HG03442 (cell line): ENCODE measurements at regions not wholly inside any gene's neighbourhood (a gene's known extent, or its start where the extent isn't known, plus 50 kb on each side); places are given as distances from the start of the nearest gene placed in this dataset.
A peak's percentile ranks its signal among the peaks of the same experiment; 100 is the strongest.
"Not testable (repeated sequence)": the region's sequence is repeated elsewhere in the genome, so short reads cannot be mapped to it uniquely, and the experiment has no call there.

ENCODE experiments used
- ATAC-seq: cut with Tn5 transposase; IDR thresholded peaks from one replicate; pipeline ENCODE4 v1.9.1; 2021; ENCODE audit warnings: mild to moderate bottlenecking, moderate library complexity; ENCODE audit not compliant: unreplicated experiment

- ATAC-seq: peak; percentile 83
These were observed 227.6 kb upstream of the POU1F1 start for GRCh38 chr3:87503900-87504498.

- no peak for ATAC-seq
These were observed 224.7 kb upstream of the POU1F1 start for GRCh38 chr3:87501076-87501475.

DNA sequence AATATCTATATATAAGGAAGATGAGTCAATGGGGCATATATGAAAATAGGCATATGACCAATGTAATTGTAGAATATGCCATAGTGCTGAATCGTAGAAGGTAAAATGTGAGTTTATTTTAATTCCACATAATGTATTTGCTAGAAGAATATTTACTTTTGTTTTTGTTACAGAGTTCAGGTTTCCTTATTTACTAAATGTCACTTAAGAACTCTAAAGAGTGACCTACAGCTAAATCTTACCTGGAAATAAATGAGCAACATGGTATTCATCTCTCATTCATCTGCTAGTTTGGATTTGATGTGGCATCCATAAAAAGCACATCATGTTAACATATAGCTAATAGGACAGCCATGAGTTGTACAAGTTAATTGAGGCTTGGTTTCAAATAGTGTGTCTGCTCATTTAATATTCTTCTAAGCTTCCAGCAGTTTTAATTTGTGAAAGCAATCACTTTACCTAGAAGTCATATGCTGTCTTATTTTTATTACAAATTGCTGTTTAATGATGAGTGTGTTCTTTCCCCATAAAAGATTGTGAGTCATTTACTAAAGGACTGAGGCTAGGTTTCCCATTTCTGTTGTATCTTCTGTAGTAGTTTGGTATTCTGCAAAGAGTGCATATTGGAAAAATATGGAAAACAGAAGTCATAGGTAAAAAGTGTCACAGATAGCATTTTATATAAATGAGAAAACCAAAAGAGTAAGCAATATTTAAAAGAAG lies 222.1 kb upstream of the POU1F1 start:
- no peak for ATAC-seq

- ATAC-seq: no peak
These were observed 219.6 kb upstream of the POU1F1 start for GRCh38 chr3:87495938-87496337.

- ATAC-seq: no peak
These were observed 217.9 kb upstream of the POU1F1 start for GRCh38 chr3:87494264-87494663.

- ATAC-seq: no peak
These were observed 215.5 kb upstream of the POU1F1 start for GRCh38 chr3:87491843-87492242.

DNA sequence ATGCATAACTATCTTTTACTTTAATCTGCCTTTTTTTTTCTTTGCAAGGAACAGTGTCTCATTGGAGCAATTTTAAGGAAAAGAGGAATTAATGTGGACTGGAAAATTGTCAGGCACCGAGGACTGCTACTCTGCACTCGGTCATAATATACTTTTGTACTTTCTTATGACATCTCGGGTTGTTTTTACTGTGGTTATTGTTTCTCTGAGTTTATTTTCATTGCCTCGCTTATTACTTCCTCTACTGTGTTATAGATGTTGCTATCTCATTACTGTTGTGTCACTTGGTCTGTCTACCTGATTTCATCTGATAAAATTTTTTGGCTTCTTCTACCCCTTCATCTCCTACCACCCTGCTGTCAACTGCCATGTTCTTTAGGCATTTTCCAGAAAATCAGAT lies 213.5 kb upstream of the POU1F1 start:
- no peak for ATAC-seq

DNA sequence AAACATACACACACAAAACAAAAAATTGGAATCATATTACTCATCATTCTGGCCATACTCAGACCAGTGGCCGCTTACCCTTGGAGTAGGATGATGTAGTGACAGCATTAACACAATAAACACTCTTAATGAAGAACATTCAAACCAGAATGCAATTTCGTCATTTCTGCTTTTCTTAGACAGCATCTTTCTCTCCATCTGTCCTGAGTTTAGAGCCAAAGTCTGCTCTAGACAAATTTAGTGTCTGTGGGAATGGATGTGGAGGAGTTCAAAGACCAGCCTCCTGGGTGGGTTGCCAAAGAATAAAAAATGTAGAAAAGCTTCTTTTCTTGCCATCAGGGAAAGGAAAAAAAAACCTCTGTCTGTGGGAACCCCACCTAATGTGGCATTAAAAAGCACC lies 212.4 kb upstream of the POU1F1 start:
- ATAC-seq: no peak

- ATAC-seq: not testable (repeated sequence)
These were observed 210.3 kb upstream of the POU1F1 start for GRCh38 chr3:87486635-87487034.

- no peak for ATAC-seq
These were observed 209.7 kb upstream of the POU1F1 start for GRCh38 chr3:87486115-87486514.

GRCh38 chr3:87478716-87479115 lies 202.3 kb upstream of the POU1F1 start:
- ATAC-seq: no peak

GRCh38 chr3:87473944-87474343 lies 197.6 kb upstream of the POU1F1 start:
- ATAC-seq: no peak

GRCh38 chr3:87468938-87469337 lies 192.6 kb upstream of the POU1F1 start:
- ATAC-seq: no peak

GRCh38 chr3:87468235-87468634 lies 191.9 kb upstream of the POU1F1 start:
- no peak for ATAC-seq

GRCh38 chr3:87462228-87462627 lies 185.8 kb upstream of the POU1F1 start:
- ATAC-seq: no peak

DNA sequence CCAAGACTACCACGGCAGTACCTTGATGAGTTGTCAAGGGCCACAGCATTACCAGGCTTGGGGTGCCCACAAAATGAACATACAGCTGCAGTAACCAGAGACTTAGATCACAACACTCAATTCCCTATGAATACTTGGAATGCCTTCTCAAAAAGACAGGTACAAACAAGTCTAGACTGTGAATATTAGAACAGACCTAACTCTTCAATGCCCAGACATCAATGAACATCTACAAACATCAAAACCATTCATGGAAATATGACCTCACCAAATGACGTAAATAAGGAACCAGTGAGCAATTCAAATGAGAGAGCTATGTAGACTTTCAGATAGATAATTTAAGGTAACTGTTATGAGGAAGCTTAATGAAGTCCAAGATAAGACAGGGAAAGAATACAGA lies 185.1 kb upstream of the POU1F1 start:
- no peak for ATAC-seq

GRCh38 chr3:87461036-87461435 lies 184.7 kb upstream of the POU1F1 start:
- no peak for ATAC-seq

DNA sequence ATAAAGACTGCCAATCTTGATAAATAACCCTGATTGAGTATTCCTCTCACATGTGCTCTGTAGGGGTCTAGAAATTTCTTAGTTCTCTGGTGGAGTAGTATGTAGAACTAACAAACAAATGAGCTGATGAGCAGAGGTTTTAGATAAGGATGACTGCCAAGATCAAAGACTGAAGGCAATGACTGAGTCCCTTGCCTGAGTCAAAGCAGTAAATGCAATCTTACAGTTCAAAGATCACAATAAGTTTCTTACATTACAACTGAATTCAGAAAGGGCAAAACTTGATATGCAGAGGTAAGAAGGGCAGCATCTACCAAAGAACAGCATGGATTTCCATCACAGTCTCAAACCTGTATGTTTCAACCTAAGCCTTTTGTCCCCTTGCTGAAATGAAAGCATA lies 172.2 kb upstream of the POU1F1 start:
- no peak for ATAC-seq

GRCh38 chr3:87446849-87447387 lies 170.5 kb upstream of the POU1F1 start:
- ATAC-seq: no peak

DNA sequence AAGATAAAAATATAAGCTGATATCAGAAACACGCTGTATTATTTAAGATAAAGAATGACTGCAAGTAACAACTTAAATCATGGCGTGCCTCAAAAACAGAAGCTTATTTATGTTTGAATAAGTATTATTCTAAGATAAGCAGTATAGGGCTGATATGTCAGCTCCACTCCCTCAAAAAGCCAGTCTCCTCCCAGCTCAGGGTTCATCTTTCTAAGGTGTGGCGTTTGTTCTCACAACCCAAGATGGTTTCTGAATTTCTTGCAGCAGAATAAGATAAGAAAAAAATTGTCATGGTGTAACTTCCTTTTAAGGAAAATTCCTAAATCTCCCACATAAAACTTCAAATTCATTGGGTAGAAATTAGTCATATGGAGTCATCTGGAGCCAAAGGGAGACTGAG lies 166.1 kb upstream of the POU1F1 start:
- ATAC-seq: no peak

DNA sequence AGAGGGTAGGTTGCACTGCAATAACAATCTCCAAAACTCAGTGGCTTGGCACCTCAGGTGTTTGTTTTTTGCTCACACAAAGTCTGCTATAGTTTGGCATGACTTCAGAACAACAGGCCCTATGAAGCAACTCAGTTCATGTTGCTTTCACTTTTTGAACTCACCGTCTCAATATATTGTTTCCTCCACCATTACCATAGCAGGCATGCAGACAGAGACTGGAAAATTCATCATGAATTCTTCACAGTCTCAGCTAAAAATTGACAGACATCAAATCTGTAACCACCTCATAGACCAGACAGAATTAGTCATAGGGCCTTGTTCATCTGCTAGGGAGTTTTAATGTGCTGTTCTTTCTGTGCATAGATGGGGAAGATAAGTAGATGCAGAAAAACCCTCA lies 161.4 kb upstream of the POU1F1 start:
- no peak for ATAC-seq

DNA sequence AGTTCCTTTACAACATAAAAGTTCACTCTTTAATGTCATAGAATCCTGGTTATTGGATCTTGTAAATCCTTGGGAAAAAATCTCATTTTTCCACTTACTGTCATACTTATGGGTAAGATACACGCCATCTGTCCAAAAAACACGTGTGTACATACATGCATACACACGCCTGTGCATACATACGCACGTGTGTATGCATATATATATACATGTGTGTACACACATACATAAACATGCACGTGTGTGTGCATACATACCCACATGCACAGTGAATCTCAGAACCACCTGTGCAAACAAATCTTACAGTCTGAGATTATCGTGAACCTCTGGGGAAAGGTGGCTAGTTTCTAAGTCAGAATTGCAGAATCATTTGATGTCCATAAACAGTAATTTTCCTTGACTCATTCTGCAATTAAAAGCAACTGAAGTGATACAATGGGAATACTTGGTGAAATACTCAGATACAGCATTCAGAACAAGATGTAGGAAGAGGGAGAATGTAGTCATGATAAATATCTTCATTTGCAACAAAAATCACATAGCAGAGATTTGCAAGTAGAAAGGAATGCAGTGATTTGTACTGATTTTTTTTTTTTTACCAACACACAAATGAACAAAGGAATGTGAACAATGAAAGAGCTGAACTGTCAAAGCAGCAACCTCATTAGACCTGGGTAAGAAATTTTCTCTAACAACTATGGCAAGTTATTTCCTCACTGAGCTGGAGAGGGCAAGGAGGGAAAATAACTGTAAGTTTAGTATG lies 160.6 kb upstream of the POU1F1 start:
- no peak for ATAC-seq
